Sigmoid colon (tissue), 4 donors: ENCODE measurements at regions not wholly inside any gene's neighbourhood (a gene's known extent, or its start where the extent isn't known, plus 50 kb on each side); places are given as distances from the start of the nearest gene placed in this dataset.

Source experiments
- CTCF ChIP-seq, 4 experiments: fragments of 450-650 bp in 3 of 4; fragments of 200-600 bp in 1 of 4; IDR thresholded peaks; one replicate each; pipeline ENCODE4 v1.5.1; 2016 to 2019; ENCODE audit warnings: antibody characterized with exemption in 4 of 4, mild to moderate bottlenecking in 3 of 4, moderate library complexity in 2 of 4
- EP300 ChIP-seq, 4 donors: sonication (generic); formaldehyde crosslinking; IDR thresholded peaks; one replicate each; pipeline ENCODE4 v1.6.1; 2017; ENCODE audit warnings: antibody characterized with exemption in 4 of 4
- POLR2A ChIP-seq, 2 donors: fragments of 450-650 bp; IDR thresholded peaks; one replicate each; pipeline ENCODE4 v1.6.1; 2016; ENCODE audit warnings: antibody characterized with exemption in 2 of 2, mild to moderate bottlenecking in 2 of 2, moderate library complexity in 2 of 2
- POLR2AphosphoS5 ChIP-seq, 4 donors: sonication (generic); formaldehyde crosslinking; IDR thresholded peaks; one replicate each; pipeline ENCODE4 v1.6.1; 2017; ENCODE audit warnings: antibody characterized with exemption in 4 of 4

GRCh38 chr20:55528482-55528881, 476.8 kb downstream of the CBLN4 start:
- TF ChIP-seq CTCF (IDR thresholded peaks at IDR 0.05), result no peak
- TF ChIP-seq POLR2A (IDR thresholded peaks at IDR 0.05), result no peak
- no peak for TF ChIP-seq POLR2AphosphoS5 (IDR thresholded peaks at IDR 0.05)
- no peak for TF ChIP-seq EP300 (IDR thresholded peaks at IDR 0.05)
